GM19239 (cell line): ENCODE measurements at regions not wholly inside any gene's neighbourhood (a gene's known extent, or its start where the extent isn't known, plus 50 kb on each side); places are given as distances from the start of the nearest gene placed in this dataset.

Experiments used
- DNase-seq: peaks from one replicate; pipeline ENCODE4 v3.0.0; 2011; ENCODE audit warnings: low spot score; ENCODE audit not compliant: insufficient read length
- FAIRE-seq: peaks from 2 replicates; lab custom pipeline; 2011; peaks lifted over from hg19 to GRCh38; lab: Jason Lieb, UNC

DNA sequence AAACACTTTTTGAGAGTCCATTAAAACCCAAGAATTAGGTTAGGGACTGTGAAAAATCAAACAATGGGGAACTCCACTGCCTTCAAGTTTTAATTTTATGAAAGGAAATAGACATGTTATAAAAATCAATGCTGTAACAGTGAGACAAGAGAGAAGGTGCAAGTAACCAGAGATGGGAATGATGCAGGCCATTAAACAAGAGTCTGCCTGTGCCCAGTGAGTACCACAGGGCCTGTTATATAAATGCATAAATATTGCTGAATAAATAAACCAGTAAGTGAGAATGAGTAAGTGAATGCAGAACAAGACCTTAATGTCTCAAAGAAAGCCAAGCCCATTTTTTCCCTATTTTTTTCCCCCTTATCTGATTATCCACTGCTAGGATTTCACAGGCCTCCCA lies 53.3 kb upstream of the BMP2K start:
- no peak for FAIRE-seq
- no peak for DNase-seq
